Calu3 (cell line): ENCODE measurements at regions not wholly inside any gene's neighbourhood (a gene's known extent, or its start where the extent isn't known, plus 50 kb on each side); places are given as distances from the start of the nearest gene placed in this dataset.

Source experiments
- BruUV-seq: library from RNA; stranded (reverse); fragments of 400-500 nt; replicated peaks from 2 replicates; lab custom pipeline; 2021; lab: Mats Ljungman, UMichigan
- CTCF ChIA-PET: fragments of 300-600 bp; sonication (Branson Sonifier 250); formaldehyde crosslinking; loops from one replicate; lab custom pipeline; 2022; ENCODE audit warnings: antibody characterized with exemption; lab: Charles Lee
- DNase-seq: peaks from one replicate; pipeline ENCODE4 v3.0.0; 2022
- H3K27ac Mint-ChIP-seq: one replicate; pipeline ENCODE4 v1.8.0; 2022; ENCODE audit warnings: mixed read lengths; ENCODE audit not compliant: unreplicated experiment
- H3K27me3 Mint-ChIP-seq: one replicate; pipeline ENCODE4 v1.8.0; 2022; ENCODE audit warnings: mixed read lengths; ENCODE audit not compliant: unreplicated experiment
- H3K36me3 Mint-ChIP-seq: one replicate; pipeline ENCODE4 v1.8.0; 2022; ENCODE audit warnings: mild to moderate bottlenecking, moderate library complexity, mixed read lengths; ENCODE audit not compliant: insufficient read depth, unreplicated experiment
- H3K4me1 Mint-ChIP-seq: one replicate; pipeline ENCODE4 v1.8.0; 2022; ENCODE audit warnings: mild to moderate bottlenecking, low read depth, mixed read lengths; ENCODE audit not compliant: unreplicated experiment
- H3K4me3 Mint-ChIP-seq: one replicate; pipeline ENCODE4 v1.8.0; 2022; ENCODE audit warnings: mild to moderate bottlenecking, low read depth, moderate library complexity, mixed read lengths; ENCODE audit not compliant: unreplicated experiment
- H3K9me3 Mint-ChIP-seq: one replicate; pipeline ENCODE4 v1.8.0; 2022; ENCODE audit warnings: low read depth, mixed read lengths; ENCODE audit not compliant: unreplicated experiment
- intact Hi-C: fragments of 100-400 bp; cut with micrococcal nuclease; formaldehyde crosslinking; loops from one replicate; pipeline ENCODE4 v1.10.0; 2022; ENCODE audit not compliant: unreplicated experiment
- TF ChIP-seq, protein P1 (sequence below): fragments of 200-600 bp; IDR thresholded peaks from one replicate; pipeline ENCODE4 v1.8.0; 2022; ENCODE audit warnings: antibody characterized with exemption; ENCODE audit not compliant: unreplicated experiment

DNA sequence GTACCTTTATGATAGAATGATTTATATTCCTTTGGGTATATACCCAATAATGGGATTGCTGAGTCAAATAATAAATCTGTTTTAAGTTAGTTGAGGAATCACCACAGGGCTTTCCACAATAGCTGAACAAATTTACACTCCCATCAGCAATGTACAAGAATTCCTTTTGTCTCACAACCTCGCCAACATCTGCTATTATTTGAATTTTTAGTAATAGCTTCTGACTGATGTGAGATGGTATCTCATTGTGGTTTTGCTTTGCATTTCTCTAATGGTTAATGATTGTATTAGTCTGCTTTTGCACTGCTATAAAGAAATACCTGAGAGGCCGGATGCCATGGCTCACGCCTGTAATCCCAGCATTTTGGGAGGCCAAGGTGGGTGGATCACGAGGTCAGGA lies 1387.6 kb upstream of the ACVR2A start:
- Mint-ChIP-seq H3K9me3 (peaks cover 8% of the 10 kb centered on the region), H3K36me3 (no peaks in the 10 kb centered on the region), H3K27ac (no peak overlapping the region), H3K27me3 (no peaks in the 10 kb centered on the region), H3K4me1 (no peaks in the 10 kb centered on the region), H3K4me3 (no peak overlapping the region)
- no TSS peak for BruUV-seq
- intact Hi-C loops: no loop called here
- no peak for DNase-seq
- TF ChIP-seq, protein P1, sequence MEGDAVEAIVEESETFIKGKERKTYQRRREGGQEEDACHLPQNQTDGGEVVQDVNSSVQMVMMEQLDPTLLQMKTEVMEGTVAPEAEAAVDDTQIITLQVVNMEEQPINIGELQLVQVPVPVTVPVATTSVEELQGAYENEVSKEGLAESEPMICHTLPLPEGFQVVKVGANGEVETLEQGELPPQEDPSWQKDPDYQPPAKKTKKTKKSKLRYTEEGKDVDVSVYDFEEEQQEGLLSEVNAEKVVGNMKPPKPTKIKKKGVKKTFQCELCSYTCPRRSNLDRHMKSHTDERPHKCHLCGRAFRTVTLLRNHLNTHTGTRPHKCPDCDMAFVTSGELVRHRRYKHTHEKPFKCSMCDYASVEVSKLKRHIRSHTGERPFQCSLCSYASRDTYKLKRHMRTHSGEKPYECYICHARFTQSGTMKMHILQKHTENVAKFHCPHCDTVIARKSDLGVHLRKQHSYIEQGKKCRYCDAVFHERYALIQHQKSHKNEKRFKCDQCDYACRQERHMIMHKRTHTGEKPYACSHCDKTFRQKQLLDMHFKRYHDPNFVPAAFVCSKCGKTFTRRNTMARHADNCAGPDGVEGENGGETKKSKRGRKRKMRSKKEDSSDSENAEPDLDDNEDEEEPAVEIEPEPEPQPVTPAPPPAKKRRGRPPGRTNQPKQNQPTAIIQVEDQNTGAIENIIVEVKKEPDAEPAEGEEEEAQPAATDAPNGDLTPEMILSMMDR: no peak
- CTCF ChIA-PET: interaction anchor here (0.7 kb wide), 1 partner anchor 10 kb away, joined by 3 read pairs; no protein-coding TSS in a partner anchor

DNA sequence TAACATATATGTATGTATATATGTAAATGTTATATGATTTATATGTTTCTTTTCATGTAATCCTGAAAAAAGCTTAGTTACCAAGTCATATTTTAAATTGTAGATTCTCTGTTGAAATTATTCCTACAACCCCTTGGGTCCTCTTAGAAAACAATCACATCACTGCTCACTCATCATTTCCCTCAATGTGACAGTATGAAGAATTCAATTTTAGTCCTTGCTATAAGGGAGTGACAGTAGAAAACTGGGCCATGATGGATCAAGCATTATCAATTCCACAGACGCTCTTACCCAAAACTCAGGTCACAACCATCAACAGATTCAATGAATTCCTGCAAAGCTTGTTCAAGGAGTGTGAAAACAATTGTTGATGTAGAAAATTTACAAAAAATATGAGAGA lies 1389.5 kb upstream of the ACVR2A start:
- H3K9me3 Mint-ChIP-seq: peaks cover 2% of the 10 kb centered on the region
- no peaks in the 10 kb centered on the region for H3K27me3 Mint-ChIP-seq
- DNase-seq: no peak
- H3K4me3 Mint-ChIP-seq: no peak overlapping the region
- TF ChIP-seq, protein P1: no peak
- CTCF ChIA-PET: no interaction called here
- no peak overlapping the region for H3K27ac Mint-ChIP-seq
- intact Hi-C loops: no loop called here
- no peaks in the 10 kb centered on the region for H3K36me3 Mint-ChIP-seq
- no peaks in the 10 kb centered on the region for H3K4me1 Mint-ChIP-seq
- no TSS peak for BruUV-seq

DNA sequence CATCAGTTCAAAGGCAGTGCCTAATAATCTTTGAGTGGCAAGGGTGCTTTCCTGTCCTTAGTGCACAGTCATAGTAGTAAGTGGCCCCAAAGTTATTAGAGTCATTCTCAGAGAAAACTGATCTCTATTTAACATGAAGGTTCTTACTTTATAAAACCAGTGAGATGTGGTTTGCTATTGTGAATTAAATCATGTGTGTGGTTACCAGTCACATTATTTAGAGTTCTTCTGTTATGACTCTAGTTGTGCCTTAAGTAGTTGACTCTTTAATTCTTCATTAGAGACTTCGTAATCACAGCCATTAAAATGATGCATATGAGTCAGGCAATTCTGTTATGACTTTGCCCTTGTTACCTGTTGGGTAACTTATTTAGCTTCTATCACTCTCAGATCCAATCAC lies 1392.9 kb upstream of the ACVR2A start:
- Mint-ChIP-seq H3K36me3 (no peaks in the 10 kb centered on the region), H3K4me1 (no peaks in the 10 kb centered on the region), H3K4me3 (no peak overlapping the region), H3K27me3 (no peaks in the 10 kb centered on the region), H3K27ac (no peak overlapping the region), H3K9me3 (no peaks in the 10 kb centered on the region)
- no peak for DNase-seq
- TF ChIP-seq, protein P1: no peak
- BruUV-seq: no TSS peak
- CTCF ChIA-PET: no interaction called here
- intact Hi-C loops: no loop called here

- H3K4me1 Mint-ChIP-seq: no peaks in the 10 kb centered on the region
- H3K4me3 Mint-ChIP-seq: no peak overlapping the region
- intact Hi-C loops: no loop called here
- TF ChIP-seq, protein P1: no peak
- no peak overlapping the region for H3K27ac Mint-ChIP-seq
- H3K27me3 Mint-ChIP-seq: no peaks in the 10 kb centered on the region
- no peak for DNase-seq
- no peaks in the 10 kb centered on the region for H3K36me3 Mint-ChIP-seq
- BruUV-seq: no TSS peak
- CTCF ChIA-PET: no interaction called here
- no peaks in the 10 kb centered on the region for H3K9me3 Mint-ChIP-seq
Measured at GRCh38 chr2:146450131-146450530, 1394.7 kb upstream of the ACVR2A start.
